WTC11 (cell line): ENCODE measurements at regions not wholly inside any gene's neighbourhood (a gene's known extent, or its start where the extent isn't known, plus 50 kb on each side); places are given as distances from the start of the nearest gene placed in this dataset.

Experiments used
- ATAC-seq: fragments of 200-7000 bp; cut with Tn5 transposase; 2 replicates; pipeline ENCODE4 v1.10.0; 2021; ENCODE audit warnings: mild to moderate bottlenecking, moderate library complexity
- CTCF ChIA-PET: fragments of 300-600 bp; sonication (Branson Sonifier 250); formaldehyde crosslinking; loops from one replicate; lab custom pipeline; 2021; ENCODE audit warnings: antibody characterized with exemption; lab: Charles Lee
- POLR2A ChIA-PET: fragments of 350-600 bp; sonication (Branson Sonifier 250); formaldehyde crosslinking; loops from one replicate; lab custom pipeline; 2021; ENCODE audit warnings: antibody characterized with exemption; lab: Charles Lee
- DNase-seq: peaks from one replicate; pipeline ENCODE4 v3.0.0; 2021; ENCODE audit warnings: low spot score
- H3K27ac Mint-ChIP-seq: 2 replicates; pipeline ENCODE4 v1.8.0; 2021; ENCODE audit warnings: mixed read lengths
- H3K27me3 Mint-ChIP-seq: 2 replicates; pipeline ENCODE4 v1.8.0; 2021; ENCODE audit warnings: low read depth, mild to moderate bottlenecking, moderate library complexity, mixed read lengths
- H3K36me3 Mint-ChIP-seq: 2 replicates; pipeline ENCODE4 v1.8.0; 2021; ENCODE audit warnings: mixed read lengths
- H3K4me1 Mint-ChIP-seq: 2 replicates; pipeline ENCODE4 v1.8.0; 2022; ENCODE audit warnings: mixed read lengths
- H3K4me3 Mint-ChIP-seq: 2 replicates; pipeline ENCODE4 v1.8.0; 2021; ENCODE audit warnings: mild to moderate bottlenecking, moderate library complexity, mixed read lengths
- H3K9me3 Mint-ChIP-seq: 2 replicates; pipeline ENCODE4 v1.8.0; 2021; ENCODE audit warnings: mixed read lengths
- ARID4B ChIP-seq: sonication (generic); formaldehyde crosslinking; IDR thresholded peaks from 2 replicates; pipeline ENCODE4 v1.8.0; 2023; ENCODE audit warnings: missing genetic modification reagents, mild to moderate bottlenecking, borderline replicate concordance
- ATF1 ChIP-seq: sonication (generic); formaldehyde crosslinking; IDR thresholded peaks from 2 replicates; pipeline ENCODE4 v1.8.1; 2023; ENCODE audit warnings: mild to moderate bottlenecking, moderate library complexity, missing genetic modification reagents
- HMGA2 ChIP-seq: fragments of 250-450 bp; sonication (Bioruptor Pico); IDR thresholded peaks from 2 replicates; pipeline ENCODE4 v1.4.0; 2021; ENCODE audit warnings: mild to moderate bottlenecking, moderate library complexity
- MYBL2 ChIP-seq: sonication (generic); formaldehyde crosslinking; IDR thresholded peaks from 2 replicates; pipeline ENCODE4 v1.8.1; 2023; ENCODE audit warnings: mild to moderate bottlenecking, moderate library complexity, missing genetic modification reagents
- NFYB ChIP-seq: sonication (generic); formaldehyde crosslinking; conservative IDR thresholded peaks from 2 replicates; pipeline ENCODE4 v1.8.0; 2022; ENCODE audit warnings: low read depth, missing genetic modification reagents
- SMAD3 ChIP-seq: sonication (generic); formaldehyde crosslinking; IDR thresholded peaks from 2 replicates; pipeline ENCODE4 v1.8.0; 2022; ENCODE audit warnings: missing genetic modification reagents, mild to moderate bottlenecking, borderline replicate concordance
- SMAD4 ChIP-seq: sonication (generic); formaldehyde crosslinking; IDR thresholded peaks from 2 replicates; pipeline ENCODE4 v1.8.0; 2022; ENCODE audit warnings: mild to moderate bottlenecking, missing genetic modification reagents
- SP1 ChIP-seq: sonication (generic); formaldehyde crosslinking; conservative IDR thresholded peaks from 2 replicates; pipeline ENCODE4 v1.8.1; 2022; ENCODE audit warnings: missing genetic modification reagents
- TEAD1 ChIP-seq: sonication (generic); formaldehyde crosslinking; IDR thresholded peaks from 2 replicates; pipeline ENCODE4 v1.8.0; 2022; ENCODE audit warnings: mild to moderate bottlenecking, missing genetic modification reagents
- TP53 ChIP-seq: sonication (generic); formaldehyde crosslinking; IDR thresholded peaks from 2 replicates; pipeline ENCODE4 v1.8.1; 2023; ENCODE audit warnings: mild to moderate bottlenecking, missing genetic modification reagents
- ZBTB21 ChIP-seq: sonication (generic); formaldehyde crosslinking; IDR thresholded peaks from 2 replicates; pipeline ENCODE4 v1.8.1; 2023; ENCODE audit warnings: mild to moderate bottlenecking, missing genetic modification reagents, borderline replicate concordance
- ZNF138 ChIP-seq: sonication (generic); formaldehyde crosslinking; conservative IDR thresholded peaks from 2 replicates; pipeline ENCODE4 v1.8.1; 2022; ENCODE audit warnings: mild to moderate bottlenecking, moderate library complexity, missing genetic modification reagents
- ZNF232 ChIP-seq: sonication (generic); formaldehyde crosslinking; IDR thresholded peaks from 2 replicates; pipeline ENCODE4 v1.8.0; 2022; ENCODE audit warnings: mild to moderate bottlenecking, missing genetic modification reagents
- ZNF423 ChIP-seq: fragments of 250-450 bp; sonication (Bioruptor Pico); IDR thresholded peaks from 2 replicates; pipeline ENCODE4 v2.1.2; 2022; ENCODE audit warnings: mild to moderate bottlenecking, moderate library complexity
- ZNF671 ChIP-seq: fragments of 250-450 bp; sonication (Bioruptor Pico); IDR thresholded peaks from 2 replicates; pipeline ENCODE4 v1.8.0; 2021; ENCODE audit warnings: mild to moderate bottlenecking

DNA sequence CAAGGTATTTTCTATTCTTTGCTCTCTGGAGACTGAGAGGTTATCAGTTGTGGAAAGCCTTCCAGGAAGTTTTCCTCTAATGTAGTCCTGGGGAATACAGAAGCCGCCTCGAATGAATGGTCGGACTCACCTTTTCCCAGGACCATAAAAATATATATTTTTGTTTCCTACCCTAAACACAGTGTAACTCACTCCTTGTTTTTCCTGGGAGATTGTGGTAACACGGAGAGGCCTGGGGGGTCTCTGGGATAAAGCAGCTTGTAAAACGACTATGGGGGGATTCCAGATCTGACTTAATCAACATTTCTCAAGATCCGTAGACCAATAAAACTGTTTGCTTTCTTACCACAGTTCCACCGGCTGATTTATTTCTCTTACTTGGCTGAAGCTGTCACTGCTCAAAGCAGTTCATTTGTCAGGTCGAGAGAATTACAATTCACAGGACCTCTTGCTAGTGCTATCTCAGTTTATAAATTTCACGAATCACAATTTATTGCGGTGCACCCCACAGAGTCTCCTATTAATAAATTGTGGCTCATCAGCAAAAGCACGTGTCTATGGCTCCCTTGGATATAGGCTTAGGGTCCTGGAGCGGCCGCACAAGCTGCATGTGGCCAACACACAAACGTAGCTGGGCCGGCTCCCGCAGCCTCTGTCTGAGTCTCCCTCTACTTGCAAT lies 176.3 kb upstream of the BMPER start:
- POLR2A ChIA-PET, result no interaction called here
- CTCF ChIA-PET, result no interaction called here
- Mint-ChIP-seq H3K9me3 (peaks cover 5% of the 10 kb centered on the region), H3K27ac (no peak overlapping the region; the same call in 1 of the 2 replicates), H3K27me3 (no peaks in the 10 kb centered on the region), H3K36me3 (peaks cover 10% of the 10 kb centered on the region; the same call in 1 of the 2 replicates), H3K4me3 (no peak overlapping the region), H3K4me1 (peaks cover 22% of the 10 kb centered on the region)
- ATAC-seq (no peak), DNase-seq (no peak)
- TF ChIP-seq ZBTB21 (CRISPR knock-in tag), result no peak
- TF ChIP-seq ARID4B (CRISPR knock-in tag), result no peak
- TF ChIP-seq ATF1 (CRISPR knock-in tag), result no peak
- TF ChIP-seq SMAD3 (CRISPR knock-in tag), result no peak
- TF ChIP-seq TEAD1 (CRISPR knock-in tag), result no peak
- TF ChIP-seq HMGA2 (CRISPR knock-in tag), result no peak

- ATAC-seq (no peak), DNase-seq (no peak)
- Mint-ChIP-seq H3K27ac (no peak overlapping the region), H3K4me3 (no peak overlapping the region), H3K4me1 (peaks cover 22% of the 10 kb centered on the region), H3K27me3 (no peaks in the 10 kb centered on the region), H3K36me3 (peaks cover 10% of the 10 kb centered on the region; the same call in 1 of the 2 replicates), H3K9me3 (peaks cover 5% of the 10 kb centered on the region)
- POLR2A ChIA-PET, result no interaction called here
- CTCF ChIA-PET, result no interaction called here
- no peak for TF ChIP-seq ZNF138 (CRISPR knock-in tag)
- no peak for TF ChIP-seq ZNF423 (CRISPR knock-in tag)
These were observed 175.6 kb upstream of the BMPER start for GRCh38 chr7:33729726-33730125.

- POLR2A ChIA-PET, result no interaction called here
- DNase-seq, result no peak
- peaks cover 20% of the 10 kb centered on the region for H3K4me1 Mint-ChIP-seq
- H3K27ac Mint-ChIP-seq, result no peak overlapping the region
- H3K4me3 Mint-ChIP-seq, result no peak overlapping the region
- CTCF ChIA-PET, result interaction anchor here (1.3 kb wide), 1 partner anchor 202 kb away, joined by 5 read pairs; no protein-coding TSS in a partner anchor
- H3K27me3 Mint-ChIP-seq, result no peaks in the 10 kb centered on the region
- peaks cover 10% of the 10 kb centered on the region; the same call in 1 of the 2 replicates for H3K36me3 Mint-ChIP-seq
- H3K9me3 Mint-ChIP-seq, result peaks cover 5% of the 10 kb centered on the region
- TF ChIP-seq SP1 (CRISPR knock-in tag), result no peak
- TF ChIP-seq ZNF232, result no peak
- TF ChIP-seq ZNF671 (CRISPR knock-in tag), result no peak
- no peak for ATAC-seq
These were observed 174.4 kb upstream of the BMPER start for GRCh38 chr7:33730958-33731357.

DNA sequence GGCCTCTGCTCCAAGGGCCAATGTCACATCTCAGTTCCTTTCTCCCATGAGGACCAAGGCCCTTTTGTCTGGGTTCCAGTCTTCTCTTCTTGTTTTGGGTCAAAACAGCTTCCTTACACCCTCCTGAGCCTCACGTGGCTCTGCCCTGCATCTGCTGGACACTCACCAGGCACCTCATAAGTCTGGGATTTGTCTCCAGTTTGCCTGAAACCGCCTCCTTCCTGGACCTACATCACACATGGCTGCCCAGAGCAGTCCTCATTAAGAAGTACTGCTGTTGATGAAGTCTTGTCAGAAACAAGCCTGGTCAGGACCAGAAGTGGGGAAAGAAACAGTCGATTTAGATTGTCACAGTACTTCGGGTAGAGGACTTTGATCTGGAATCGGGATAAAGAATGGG lies 173.4 kb upstream of the BMPER start:
- POLR2A ChIA-PET, result no interaction called here
- Mint-ChIP-seq H3K4me3 (no peak overlapping the region), H3K27me3 (no peaks in the 10 kb centered on the region), H3K36me3 (peaks cover 10% of the 10 kb centered on the region; the same call in 1 of the 2 replicates), H3K9me3 (peaks cover 5% of the 10 kb centered on the region), H3K27ac (no peak overlapping the region), H3K4me1 (peaks cover 12% of the 10 kb centered on the region)
- CTCF ChIA-PET, result no interaction called here
- TF ChIP-seq MYBL2, result no peak
- no peak for TF ChIP-seq NFYB
- TF ChIP-seq TP53, result no peak
- TF ChIP-seq SMAD4, result no peak
- ATAC-seq (no peak), DNase-seq (no peak)
